HG02870 (cell line): ENCODE measurements at regions not wholly inside any gene's neighbourhood (a gene's known extent, or its start where the extent isn't known, plus 50 kb on each side); places are given as distances from the start of the nearest gene placed in this dataset.

Source experiments
- ATAC-seq: cut with Tn5 transposase; IDR thresholded peaks from one replicate; pipeline ENCODE4 v1.9.1; 2021; ENCODE audit warnings: mild to moderate bottlenecking, moderate library complexity; ENCODE audit not compliant: unreplicated experiment

- no peak for ATAC-seq
Measured at GRCh38 chr12:124388038-124388671, 93.3 kb downstream of the RFLNA start.

- ATAC-seq: no peak
Measured at GRCh38 chr12:124387528-124387911, 92.6 kb downstream of the RFLNA start.

- ATAC-seq: no peak
Measured at GRCh38 chr12:124386661-124387527, 92.0 kb downstream of the RFLNA start.

GRCh38 chr12:124386059-124386458 lies 91.2 kb downstream of the RFLNA start:
- ATAC-seq: no peak

- ATAC-seq: no peak
Measured at GRCh38 chr12:124385219-124385969, 90.5 kb downstream of the RFLNA start.

- no peak for ATAC-seq
Measured at GRCh38 chr12:124384299-124384894, 89.5 kb downstream of the RFLNA start.

GRCh38 chr12:124383028-124383427 lies 88.1 kb downstream of the RFLNA start:
- ATAC-seq: no peak

GRCh38 chr12:124381456-124382296 lies 86.8 kb downstream of the RFLNA start:
- no peak for ATAC-seq

- no peak for ATAC-seq
Measured at GRCh38 chr12:124380796-124381455, 86.0 kb downstream of the RFLNA start.

- ATAC-seq: no peak
Measured at GRCh38 chr12:124379938-124380754, 85.3 kb downstream of the RFLNA start.

GRCh38 chr12:124379379-124379937 lies 84.6 kb downstream of the RFLNA start:
- no peak for ATAC-seq

GRCh38 chr12:124378926-124379325 lies 84.0 kb downstream of the RFLNA start:
- ATAC-seq: no peak

GRCh38 chr12:124377981-124378509 lies 83.2 kb downstream of the RFLNA start:
- no peak for ATAC-seq

GRCh38 chr12:124376435-124376834 lies 81.5 kb downstream of the RFLNA start:
- ATAC-seq: no peak

GRCh38 chr12:124375789-124376175 lies 80.9 kb downstream of the RFLNA start:
- ATAC-seq: no peak

GRCh38 chr12:124375141-124375788 lies 80.4 kb downstream of the RFLNA start:
- ATAC-seq: no peak

GRCh38 chr12:124374567-124374966 lies 79.7 kb downstream of the RFLNA start:
- no peak for ATAC-seq

GRCh38 chr12:124374147-124374546 lies 79.3 kb downstream of the RFLNA start:
- ATAC-seq: no peak
